Stimulated activated CD8-positive, alpha-beta memory T cell treated with anti-CD3 and anti-CD28 coated beads, Interleukin-12 subunit alpha, Interleukin-12 subunit beta, amount 100 ng/mL, for 4 hours (primary cell): ENCODE measurements at regions not wholly inside any gene's neighbourhood (a gene's known extent, or its start where the extent isn't known, plus 50 kb on each side); places are given as distances from the start of the nearest gene placed in this dataset.

Source experiments
- DNase-seq: peaks from one replicate; pipeline ENCODE4 v3.0.0-alpha.2; 2020; ENCODE audit warnings: low read depth

- DNase-seq, result no peak
Measured at GRCh38 chr10:27451054-27451453, 53.0 kb upstream of the RAB18 start.

- no peak for DNase-seq
Measured at GRCh38 chr10:27450225-27450624, 53.9 kb upstream of the RAB18 start.

- no peak for DNase-seq
Measured at GRCh38 chr10:27449571-27449970, 54.5 kb upstream of the RAB18 start.

- DNase-seq, result no peak
Measured at GRCh38 chr10:27448921-27449320, 55.2 kb upstream of the RAB18 start.

- no peak for DNase-seq
Measured at GRCh38 chr10:27447540-27447939, 56.6 kb upstream of the RAB18 start.

GRCh38 chr10:27446091-27446918 lies 57.8 kb upstream of the RAB18 start:
- DNase-seq, result no peak

- DNase-seq, result no peak
Measured at GRCh38 chr10:27445070-27445469, 59.0 kb upstream of the RAB18 start.

- DNase-seq, result no peak
Measured at GRCh38 chr10:27440478-27440877, 63.6 kb upstream of the RAB18 start.

- DNase-seq, result no peak
Measured at GRCh38 chr10:27440021-27440420, 64.1 kb upstream of the RAB18 start.

- no peak for DNase-seq
Measured at GRCh38 chr10:27439101-27439500, 65.0 kb upstream of the RAB18 start.

- DNase-seq, result no peak
Measured at GRCh38 chr10:27437775-27438174, 66.3 kb upstream of the RAB18 start.

GRCh38 chr10:27436710-27437109 lies 67.4 kb upstream of the RAB18 start:
- DNase-seq, result no peak

- no peak for DNase-seq
Measured at GRCh38 chr10:27433976-27434375, 70.1 kb upstream of the RAB18 start.

GRCh38 chr10:27426948-27427467 lies 77.1 kb upstream of the RAB18 start:
- DNase-seq, result no peak

- DNase-seq, result no peak
Measured at GRCh38 chr10:27413831-27414348, 90.2 kb upstream of the RAB18 start.

- DNase-seq, result no peak
Measured at GRCh38 chr10:27413387-27413786, 90.7 kb upstream of the RAB18 start.

GRCh38 chr10:27410153-27410552 lies 94.0 kb upstream of the RAB18 start:
- DNase-seq, result no peak

GRCh38 chr10:27407271-27407670 lies 96.8 kb upstream of the RAB18 start:
- DNase-seq, result no peak

- DNase-seq, result no peak
Measured at GRCh38 chr10:27399871-27400270, 104.2 kb upstream of the RAB18 start.

GRCh38 chr10:27393961-27394360 lies 110.1 kb upstream of the RAB18 start:
- DNase-seq, result no peak

GRCh38 chr10:27392606-27393005 lies 111.5 kb upstream of the RAB18 start:
- DNase-seq, result no peak

- no peak for DNase-seq
Measured at GRCh38 chr10:27391916-27392315, 112.2 kb upstream of the RAB18 start.

GRCh38 chr10:27391325-27391724 lies 112.8 kb upstream of the RAB18 start:
- DNase-seq, result no peak

- no peak for DNase-seq
Measured at GRCh38 chr10:27390681-27391080, 113.4 kb upstream of the RAB18 start.
